GM12878 (cell line): ENCODE measurements at regions not wholly inside any gene's neighbourhood (a gene's known extent, or its start where the extent isn't known, plus 50 kb on each side); places are given as distances from the start of the nearest gene placed in this dataset.

ENCODE experiments used
- ATAC-seq: fragments of 200-7000 bp; cut with Tn5 transposase; 3 replicates; pipeline ENCODE4 v1.9.1; 2020; ENCODE audit warnings: mild to moderate bottlenecking, moderate library complexity
- BruUV-seq: library from RNA; stranded (reverse); fragments of 400-500 nt; replicated peaks from 2 replicates; lab custom pipeline; 2021; lab: Mats Ljungman, UMichigan
- CTCF ChIA-PET: fragments of 300-600 bp; sonication (Branson Sonifier 250); formaldehyde crosslinking; extraction: SDS; loops from one replicate; lab custom pipeline; 2021; ENCODE audit warnings: inconsistent platforms; lab: Yijun Ruan, JAX
- POLR2A ChIA-PET: fragments of 350-600 bp; formaldehyde crosslinking; extraction: SDS; loops from one replicate; lab custom pipeline; 2021; ENCODE audit warnings: inconsistent platforms; lab: Charles Lee
- RAD21 ChIA-PET: fragments of 300-600 bp; sonication (Branson Sonifier 250); formaldehyde crosslinking; loops from one replicate; lab custom pipeline; 2023; ENCODE audit warnings: antibody characterized with exemption; ENCODE audit not compliant: unreplicated experiment; lab: Charles Lee
- SMC1A ChIA-PET: fragments of 300-600 bp; sonication (Branson Sonifier 250); formaldehyde crosslinking; loops from one replicate; lab custom pipeline; 2023; ENCODE audit not compliant: unreplicated experiment, uncharacterized antibody; lab: Charles Lee
- DNase-seq: peaks from one replicate; pipeline ENCODE4 v3.0.0-alpha.2; 2011; ENCODE audit warnings: low read depth, low spot score
- FAIRE-seq: peaks from 3 replicates; lab custom pipeline; 2011; peaks lifted over from hg19 to GRCh38; lab: Jason Lieb, UNC
- H2AFZ ChIP-seq: 2 replicates; pipeline ENCODE4 v1.6.0; 2011; ENCODE audit warnings: low read depth, low read length, control low read depth; ENCODE audit not compliant: control insufficient read depth
- H3K27ac ChIP-seq: 2 replicates; pipeline ENCODE4 v1.5.1; 2011; ENCODE audit warnings: control low read depth; ENCODE audit not compliant: control insufficient read depth, insufficient read depth
- H3K27me3 ChIP-seq, 2 experiments: replicated peaks in 1 of 2; 2 replicates each; pipeline versions ENCODE4 v1.6.0 to v1.6.1; 2011; ENCODE audit warnings: low read length in 1 of 2; ENCODE audit not compliant: control insufficient read depth in 2 of 2, insufficient read depth in 2 of 2
- H3K36me3 ChIP-seq, 2 experiments: 2 replicates each; pipeline ENCODE4 v1.5.1; 2011; ENCODE audit warnings: low read length in 1 of 2; ENCODE audit not compliant: control insufficient read depth in 2 of 2, insufficient read depth in 2 of 2
- H3K4me1 ChIP-seq: 2 replicates; pipeline ENCODE4 v1.6.1; 2011; ENCODE audit warnings: mild to moderate bottlenecking, low read length, moderate library complexity, mixed read lengths; ENCODE audit not compliant: control insufficient read depth, insufficient read depth
- H3K4me2 ChIP-seq: 2 replicates; pipeline ENCODE4 v1.6.0; 2011; ENCODE audit warnings: control low read depth; ENCODE audit not compliant: control insufficient read depth, insufficient read depth
- H3K4me3 ChIP-seq: fragments of 200-600 bp; sonication (generic); 2 replicates; pipeline ENCODE4 v1.5.1; 2016
- H3K79me2 ChIP-seq: 2 replicates; pipeline ENCODE4 v1.6.0; 2011; ENCODE audit warnings: low read length; ENCODE audit not compliant: control insufficient read depth, insufficient read depth
- H3K9ac ChIP-seq: 2 replicates; pipeline ENCODE4 v1.8.0; 2011; ENCODE audit warnings: low read length, control low read depth, mixed read lengths; ENCODE audit not compliant: control insufficient read depth, insufficient read depth
- H3K9me3 ChIP-seq: replicated peaks from 3 replicates; pipeline ENCODE4 v1.5.1; 2011; ENCODE audit warnings: mild to moderate bottlenecking, low read length; ENCODE audit not compliant: control insufficient read depth, insufficient read depth
- H4K20me1 ChIP-seq: 2 replicates; pipeline ENCODE4 v1.6.0; 2011; ENCODE audit not compliant: control insufficient read depth, insufficient read depth
- CBX5 ChIP-seq: sonication (generic); IDR thresholded peaks from 2 replicates; pipeline ENCODE4 v1.6.1; 2016; ENCODE audit warnings: low read depth, moderate library complexity, mild to moderate bottlenecking, inconsistent platforms
- CHD1 ChIP-seq: IDR thresholded peaks from 2 replicates; pipeline ENCODE4 v1.6.1; 2012; ENCODE audit warnings: low read depth, low read length, improper control_type of control experiment
- JUND ChIP-seq: IDR thresholded peaks from 2 replicates; pipeline ENCODE4 v1.6.1; 2012; ENCODE audit warnings: low read depth, mild to moderate bottlenecking, low read length, improper control_type of control experiment, moderate library complexity
- NFIC ChIP-seq: IDR thresholded peaks from 2 replicates; pipeline ENCODE4 v1.6.1; 2012; ENCODE audit warnings: low read depth, mild to moderate bottlenecking, inconsistent platforms, low read length, moderate library complexity
- NR2C2 ChIP-seq: IDR thresholded peaks from 2 replicates; pipeline ENCODE4 v1.6.1; 2011; ENCODE audit warnings: borderline replicate concordance, low read depth; ENCODE audit not compliant: control insufficient read depth, insufficient read length
- RB1 ChIP-seq: fragments of 450-650 bp; formaldehyde crosslinking; IDR thresholded peaks from 2 replicates; pipeline ENCODE4 v1.6.1; 2017; ENCODE audit warnings: mild to moderate bottlenecking, borderline replicate concordance
- SMAD5 ChIP-seq: IDR thresholded peaks from 2 replicates; pipeline ENCODE4 v1.6.1; 2016; ENCODE audit warnings: antibody characterized with exemption, low read depth
- SRF ChIP-seq, 2 experiments: IDR thresholded peaks; 2 replicates each; pipeline ENCODE4 v1.6.1; 2011; ENCODE audit warnings: low read depth in 2 of 2, low read length in 2 of 2, mild to moderate bottlenecking in 1 of 2, moderate library complexity in 1 of 2
- STAT1 ChIP-seq: fragments of 450-650 bp; conservative IDR thresholded peaks from 2 replicates; pipeline ENCODE4 v1.6.1; 2014; ENCODE audit warnings: antibody characterized with exemption, mild to moderate bottlenecking
- TCF7 ChIP-seq: IDR thresholded peaks from 2 replicates; pipeline ENCODE4 v1.6.1; 2014; ENCODE audit warnings: antibody characterized with exemption, borderline replicate concordance
- ZNF24 ChIP-seq: fragments of 450-650 bp; IDR thresholded peaks from 2 replicates; pipeline ENCODE4 v1.6.1; 2017; ENCODE audit warnings: antibody characterized with exemption, mild to moderate bottlenecking
- WGBS: methylation state at CpG from one replicate; pipeline ENCODE4 v1.1.6; 2016; ENCODE audit warnings: low lambda C conversion rate; ENCODE audit not compliant: insufficient replicate concordance, insufficient coverage; ENCODE audit errors: missing lambda C conversion rate; 5-methylcytosine and 5-hydroxymethylcytosine counted together
- in situ Hi-C: fragments of 300-500 bp; cut with MboI; formaldehyde crosslinking; loops from 9 replicates; pipeline ENCODE4 v1.14.3; 2018; ENCODE audit warnings: mixed read lengths
- intact Hi-C: fragments of 100-400 bp; cut with micrococcal nuclease; formaldehyde crosslinking; loops from one replicate; pipeline ENCODE4 v1.14.2; 2022; ENCODE audit not compliant: unreplicated experiment
- TF ChIP-seq, protein P1 (sequence below): fragments of 150-350 bp; IDR thresholded peaks from 2 replicates; pipeline ENCODE4 v1.6.1; 2016; ENCODE audit warnings: low read depth, low read length
- TF ChIP-seq, protein P2 (sequence below): IDR thresholded peaks from 2 replicates; pipeline ENCODE4 v1.6.1; 2011; ENCODE audit warnings: low read depth, mild to moderate bottlenecking, low read length, moderate library complexity, borderline replicate concordance; ENCODE audit errors: extremely low read depth
- TF ChIP-seq, protein P3 (sequence below): fragments of 450-650 bp; conservative IDR thresholded peaks from 2 replicates; pipeline ENCODE4 v1.6.1; 2017; ENCODE audit warnings: mild to moderate bottlenecking, moderate library complexity

DNA sequence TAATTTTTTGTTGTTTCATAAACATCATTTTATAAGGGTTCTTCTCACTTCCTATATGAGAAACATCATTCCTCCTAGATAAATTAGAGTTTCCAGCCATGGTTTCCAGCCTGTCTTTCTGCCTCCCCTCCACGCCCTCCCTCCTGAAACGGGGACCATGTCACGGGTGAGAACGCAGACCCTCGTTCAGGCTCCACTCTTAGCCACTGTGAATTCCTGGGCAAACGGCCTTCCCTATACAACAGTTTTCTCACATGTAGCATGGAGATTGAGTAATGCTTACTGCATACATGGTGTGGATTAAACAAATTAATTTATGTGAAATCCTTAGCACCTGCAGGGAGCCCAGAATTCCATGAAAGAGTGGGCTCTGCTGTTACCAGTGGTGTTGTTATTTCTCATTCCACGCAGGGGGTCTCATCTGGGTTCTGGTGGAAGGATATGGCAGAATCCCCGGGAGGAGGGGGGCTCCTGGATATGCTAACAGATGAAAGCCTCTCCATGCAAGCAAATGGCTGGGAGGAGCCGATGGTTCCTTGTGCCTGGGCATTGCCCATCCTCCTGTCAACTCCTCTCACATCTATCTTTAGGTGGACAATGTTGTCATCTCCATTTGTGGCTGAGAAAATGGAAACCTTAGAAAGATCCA is 54.0 kb upstream of the TWIST2 start (continued):
- TF ChIP-seq, protein P1, sequence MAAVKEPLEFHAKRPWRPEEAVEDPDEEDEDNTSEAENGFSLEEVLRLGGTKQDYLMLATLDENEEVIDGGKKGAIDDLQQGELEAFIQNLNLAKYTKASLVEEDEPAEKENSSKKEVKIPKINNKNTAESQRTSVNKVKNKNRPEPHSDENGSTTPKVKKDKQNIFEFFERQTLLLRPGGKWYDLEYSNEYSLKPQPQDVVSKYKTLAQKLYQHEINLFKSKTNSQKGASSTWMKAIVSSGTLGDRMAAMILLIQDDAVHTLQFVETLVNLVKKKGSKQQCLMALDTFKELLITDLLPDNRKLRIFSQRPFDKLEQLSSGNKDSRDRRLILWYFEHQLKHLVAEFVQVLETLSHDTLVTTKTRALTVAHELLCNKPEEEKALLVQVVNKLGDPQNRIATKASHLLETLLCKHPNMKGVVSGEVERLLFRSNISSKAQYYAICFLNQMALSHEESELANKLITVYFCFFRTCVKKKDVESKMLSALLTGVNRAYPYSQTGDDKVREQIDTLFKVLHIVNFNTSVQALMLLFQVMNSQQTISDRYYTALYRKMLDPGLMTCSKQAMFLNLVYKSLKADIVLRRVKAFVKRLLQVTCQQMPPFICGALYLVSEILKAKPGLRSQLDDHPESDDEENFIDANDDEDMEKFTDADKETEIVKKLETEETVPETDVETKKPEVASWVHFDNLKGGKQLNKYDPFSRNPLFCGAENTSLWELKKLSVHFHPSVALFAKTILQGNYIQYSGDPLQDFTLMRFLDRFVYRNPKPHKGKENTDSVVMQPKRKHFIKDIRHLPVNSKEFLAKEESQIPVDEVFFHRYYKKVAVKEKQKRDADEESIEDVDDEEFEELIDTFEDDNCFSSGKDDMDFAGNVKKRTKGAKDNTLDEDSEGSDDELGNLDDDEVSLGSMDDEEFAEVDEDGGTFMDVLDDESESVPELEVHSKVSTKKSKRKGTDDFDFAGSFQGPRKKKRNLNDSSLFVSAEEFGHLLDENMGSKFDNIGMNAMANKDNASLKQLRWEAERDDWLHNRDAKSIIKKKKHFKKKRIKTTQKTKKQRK: no peak
- no peak for TF ChIP-seq CHD1
- TF ChIP-seq STAT1: no peak
- no peak for TF ChIP-seq RB1
- TF ChIP-seq CBX5: no peak

DNA sequence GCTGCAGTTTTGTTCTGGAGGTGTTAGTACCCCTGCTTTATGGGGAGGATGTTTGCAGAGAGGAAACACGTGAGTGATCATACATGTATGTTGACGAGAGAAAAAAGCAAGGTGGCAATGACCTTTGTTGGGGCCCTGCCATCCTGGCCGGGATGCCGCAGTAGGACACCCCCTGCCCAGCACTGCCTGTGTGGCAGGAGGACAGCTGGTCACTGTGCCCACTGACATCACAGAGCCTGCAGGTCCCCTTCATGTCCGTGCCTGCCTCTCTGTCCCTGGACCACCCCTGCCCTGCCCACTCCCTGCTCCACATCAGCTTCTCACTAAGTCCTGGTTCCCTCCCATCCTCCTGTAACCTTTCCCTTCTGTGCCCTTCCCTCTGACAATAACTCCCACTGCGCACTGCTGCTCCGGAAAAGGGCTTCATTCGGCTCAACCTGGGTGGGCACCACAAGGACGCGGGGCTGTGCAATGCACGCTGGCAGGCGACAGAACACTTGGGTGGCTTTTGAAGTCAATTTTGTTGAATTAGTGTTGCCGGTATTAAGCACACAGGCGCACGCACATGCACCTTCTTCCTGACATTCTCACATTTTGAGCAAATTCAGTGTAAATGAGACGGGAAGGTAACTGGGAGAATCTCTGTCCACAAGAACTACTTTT is 51.5 kb upstream of the TWIST2 start:
- no peaks in the 10 kb centered on the region for H3K36me3 ChIP-seq
- RAD21 ChIA-PET: no interaction called here
- in situ Hi-C loops: no loop called here
- intact Hi-C loops: no loop called here
- H3K27ac ChIP-seq: no peak overlapping the region
- H2AFZ ChIP-seq: no peak overlapping the region
- CTCF ChIA-PET: no interaction called here
- H3K4me1 ChIP-seq: no peaks in the 10 kb centered on the region
- H4K20me1 ChIP-seq: no peaks in the 10 kb centered on the region
- H3K9ac ChIP-seq: no peak overlapping the region
- no peaks in the 10 kb centered on the region; the same call in 2 of the 3 replicates for H3K9me3 ChIP-seq
- FAIRE-seq (no peak), ATAC-seq (no peak), DNase-seq (no peak)
- POLR2A ChIA-PET: no interaction called here
- H3K27me3 ChIP-seq: no peaks in the 10 kb centered on the region
- SMC1A ChIA-PET: no interaction called here
- H3K4me2 ChIP-seq: no peak overlapping the region
- no peak overlapping the region for H3K4me3 ChIP-seq
- no TSS peak for BruUV-seq
- H3K79me2 ChIP-seq: no peaks in the 10 kb centered on the region
- WGBS: 74% methylated on average over 16 of the region's 16 CpGs
- TF ChIP-seq, protein P2, sequence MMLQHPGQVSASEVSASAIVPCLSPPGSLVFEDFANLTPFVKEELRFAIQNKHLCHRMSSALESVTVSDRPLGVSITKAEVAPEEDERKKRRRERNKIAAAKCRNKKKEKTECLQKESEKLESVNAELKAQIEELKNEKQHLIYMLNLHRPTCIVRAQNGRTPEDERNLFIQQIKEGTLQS: no peak
- TF ChIP-seq NFIC: no peak
- no peak for TF ChIP-seq SRF (IDR thresholded peaks at IDR 0.05; ENCODE audit: low read depth in 2 of 2, low read length in 2 of 2)
- no peak for TF ChIP-seq NR2C2
- no peak for TF ChIP-seq JUND
- TF ChIP-seq TCF7: no peak
- TF ChIP-seq SMAD5: no peak
- no peak for TF ChIP-seq ZNF24
- TF ChIP-seq, protein P3, sequence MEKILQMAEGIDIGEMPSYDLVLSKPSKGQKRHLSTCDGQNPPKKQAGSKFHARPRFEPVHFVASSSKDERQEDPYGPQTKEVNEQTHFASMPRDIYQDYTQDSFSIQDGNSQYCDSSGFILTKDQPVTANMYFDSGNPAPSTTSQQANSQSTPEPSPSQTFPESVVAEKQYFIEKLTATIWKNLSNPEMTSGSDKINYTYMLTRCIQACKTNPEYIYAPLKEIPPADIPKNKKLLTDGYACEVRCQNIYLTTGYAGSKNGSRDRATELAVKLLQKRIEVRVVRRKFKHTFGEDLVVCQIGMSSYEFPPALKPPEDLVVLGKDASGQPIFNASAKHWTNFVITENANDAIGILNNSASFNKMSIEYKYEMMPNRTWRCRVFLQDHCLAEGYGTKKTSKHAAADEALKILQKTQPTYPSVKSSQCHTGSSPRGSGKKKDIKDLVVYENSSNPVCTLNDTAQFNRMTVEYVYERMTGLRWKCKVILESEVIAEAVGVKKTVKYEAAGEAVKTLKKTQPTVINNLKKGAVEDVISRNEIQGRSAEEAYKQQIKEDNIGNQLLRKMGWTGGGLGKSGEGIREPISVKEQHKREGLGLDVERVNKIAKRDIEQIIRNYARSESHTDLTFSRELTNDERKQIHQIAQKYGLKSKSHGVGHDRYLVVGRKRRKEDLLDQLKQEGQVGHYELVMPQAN: no peak
